HG02763 (cell line): ENCODE measurements at regions not wholly inside any gene's neighbourhood (a gene's known extent, or its start where the extent isn't known, plus 50 kb on each side); places are given as distances from the start of the nearest gene placed in this dataset.
"Not testable (repeated sequence)": the region's sequence is repeated elsewhere in the genome, so short reads cannot be mapped to it uniquely, and the experiment has no call there.

Experiments
- ATAC-seq: cut with Tn5 transposase; IDR thresholded peaks from one replicate; pipeline ENCODE4 v1.9.1; 2021; ENCODE audit warnings: mild to moderate bottlenecking, moderate library complexity; ENCODE audit not compliant: unreplicated experiment

- no peak for ATAC-seq
Measured at GRCh38 chr4:28233724-28234123, 1373.1 kb downstream of the STIM2 start.

- no peak for ATAC-seq
Measured at GRCh38 chr4:28238876-28239275, 1378.2 kb downstream of the STIM2 start.

- ATAC-seq, result no peak
Measured at GRCh38 chr4:28241021-28241420, 1380.4 kb downstream of the STIM2 start.

GRCh38 chr4:28247805-28248204 lies 1387.2 kb downstream of the STIM2 start:
- ATAC-seq, result no peak

- ATAC-seq, result no peak
Measured at GRCh38 chr4:28248269-28248668, 1387.6 kb downstream of the STIM2 start.

- ATAC-seq, result no peak
Measured at GRCh38 chr4:28250646-28251045, 1390.0 kb downstream of the STIM2 start.

- no peak for ATAC-seq
Measured at GRCh38 chr4:28251831-28252230, 1391.2 kb downstream of the STIM2 start.

GRCh38 chr4:28254003-28254402 lies 1393.4 kb downstream of the STIM2 start:
- ATAC-seq, result no peak

- ATAC-seq, result no peak
Measured at GRCh38 chr4:28256295-28256694, 1395.7 kb downstream of the STIM2 start.

GRCh38 chr4:28259951-28260350 lies 1399.3 kb downstream of the STIM2 start:
- no peak for ATAC-seq

GRCh38 chr4:28267166-28267565 lies 1406.5 kb downstream of the STIM2 start:
- no peak for ATAC-seq

- ATAC-seq, result no peak
Measured at GRCh38 chr4:28269426-28269825, 1408.8 kb downstream of the STIM2 start.

GRCh38 chr4:28277931-28278330 lies 1417.3 kb downstream of the STIM2 start:
- ATAC-seq, result no peak

GRCh38 chr4:28278676-28279075 lies 1418.0 kb downstream of the STIM2 start:
- ATAC-seq, result no peak

- ATAC-seq, result no peak
Measured at GRCh38 chr4:28279249-28279648, 1418.6 kb downstream of the STIM2 start.

GRCh38 chr4:28286266-28286665 lies 1425.6 kb downstream of the STIM2 start:
- not testable (repeated sequence) for ATAC-seq

- no peak for ATAC-seq
Measured at GRCh38 chr4:28287831-28288233, 1427.2 kb downstream of the STIM2 start.

- ATAC-seq, result no peak
Measured at GRCh38 chr4:28296239-28296638, 1435.6 kb downstream of the STIM2 start.

- ATAC-seq, result no peak
Measured at GRCh38 chr4:28310926-28311325, 1450.3 kb downstream of the STIM2 start.

- not testable (repeated sequence) for ATAC-seq
Measured at GRCh38 chr4:28312497-28312896, 1451.9 kb downstream of the STIM2 start.

- no peak for ATAC-seq
Measured at GRCh38 chr4:28313729-28314713, 1453.4 kb downstream of the STIM2 start.

- ATAC-seq, result no peak
Measured at GRCh38 chr4:28317221-28317620, 1456.6 kb downstream of the STIM2 start.

GRCh38 chr4:28334249-28334648 lies 1473.6 kb downstream of the STIM2 start:
- no peak for ATAC-seq
